SK-N-SH treated with all-trans-retinoic acid at 6 μM for 48 hours (cell line): ENCODE measurements at regions not wholly inside any gene's neighbourhood (a gene's known extent, or its start where the extent isn't known, plus 50 kb on each side); places are given as distances from the start of the nearest gene placed in this dataset.

Experiments used
- ARNTL ChIP-seq: fragments of 450-650 bp; formaldehyde crosslinking; IDR thresholded peaks from 2 replicates; pipeline ENCODE4 v1.5.0; 2020; ENCODE audit warnings: low read depth, mild to moderate bottlenecking, moderate library complexity, borderline replicate concordance
- CSDC2 ChIP-seq: fragments of 250-450 bp; sonication (Bioruptor Pico); IDR thresholded peaks from 2 replicates; pipeline ENCODE4 v1.5.0; 2020; ENCODE audit warnings: mild to moderate bottlenecking, moderate library complexity
- CSRNP3 ChIP-seq: fragments of 250-450 bp; sonication (Bioruptor Pico); IDR thresholded peaks from 2 replicates; pipeline ENCODE4 v1.5.1; 2021; ENCODE audit warnings: mild to moderate bottlenecking, moderate library complexity
- ISL1 ChIP-seq: fragments of 250-450 bp; sonication (Bioruptor Pico); IDR thresholded peaks from 2 replicates; pipeline ENCODE4 v2.1.2; 2022; ENCODE audit warnings: mild to moderate bottlenecking, moderate library complexity
- OSR1 ChIP-seq: fragments of 250-450 bp; sonication (Bioruptor Pico); IDR thresholded peaks from 2 replicates; pipeline ENCODE4 v1.8.0; 2022; ENCODE audit warnings: moderate library complexity, mild to moderate bottlenecking, inconsistent platforms
- PATZ1 ChIP-seq: fragments of 250-450 bp; sonication (Bioruptor Pico); IDR thresholded peaks from 2 replicates; pipeline ENCODE4 v1.8.0; 2020; ENCODE audit warnings: mild to moderate bottlenecking, moderate library complexity, borderline replicate concordance
- RARB ChIP-seq: fragments of 250-450 bp; sonication (Bioruptor Pico); IDR thresholded peaks from 2 replicates; pipeline ENCODE4 v1.8.0; 2021; ENCODE audit warnings: mild to moderate bottlenecking, moderate library complexity
- TOX ChIP-seq: fragments of 250-450 bp; sonication (Bioruptor Pico); IDR thresholded peaks from 2 replicates; pipeline ENCODE4 v1.8.0; 2021; ENCODE audit warnings: mild to moderate bottlenecking, moderate library complexity, borderline replicate concordance
- ZFP3 ChIP-seq: fragments of 250-450 bp; sonication (Bioruptor Pico); IDR thresholded peaks from 2 replicates; pipeline ENCODE4 v1.5.0; 2020; ENCODE audit warnings: mild to moderate bottlenecking, moderate library complexity
- ZNF70 ChIP-seq: fragments of 450-650 bp; formaldehyde crosslinking; IDR thresholded peaks from 2 replicates; pipeline ENCODE4 v1.5.0; 2020; ENCODE audit warnings: mild to moderate bottlenecking, moderate library complexity

GRCh38 chr2:193462411-193462810 is 1267.7 kb upstream of the TMEFF2 start:
- TF ChIP-seq ZFP3 (CRISPR knock-in tag) = no peak
- TF ChIP-seq CSRNP3 (CRISPR knock-in tag) = no peak
- no peak for TF ChIP-seq ISL1 (CRISPR knock-in tag)
- no peak for TF ChIP-seq OSR1 (CRISPR knock-in tag)
- TF ChIP-seq TOX (CRISPR knock-in tag) = no peak
- TF ChIP-seq PATZ1 = no peak
- no peak for TF ChIP-seq CSDC2 (CRISPR knock-in tag)
- TF ChIP-seq ZNF70 (CRISPR knock-in tag) = no peak
- no peak for TF ChIP-seq RARB (CRISPR knock-in tag)
- TF ChIP-seq ARNTL (CRISPR knock-in tag) = no peak
